Right lobe of liver (tissue), 4 donors: ENCODE measurements at regions not wholly inside any gene's neighbourhood (a gene's known extent, or its start where the extent isn't known, plus 50 kb on each side); places are given as distances from the start of the nearest gene placed in this dataset.

Source experiments
- POLR2A ChIP-seq: fragments of 450-650 bp; IDR thresholded peaks from one replicate; pipeline ENCODE4 v1.6.1; 2017; ENCODE audit warnings: antibody characterized with exemption, mild to moderate bottlenecking
- TF ChIP-seq, protein P1 (sequence below), 4 donors: fragments of 200-600 bp in 3 of 4; fragments of 450-650 bp in 1 of 4; IDR thresholded peaks; one replicate each; pipeline versions ENCODE4 v1.5.1 to v1.8.0; 2016 to 2022; ENCODE audit warnings: antibody characterized with exemption in 4 of 4, mild to moderate bottlenecking in 2 of 4
- donor health status: DM: no; HTN: no; CAD: no.
- donor health status: DM: no; HTN: no; CAD: no.
- donor health status: DM: no; HTN: yes; CAD: no.

DNA sequence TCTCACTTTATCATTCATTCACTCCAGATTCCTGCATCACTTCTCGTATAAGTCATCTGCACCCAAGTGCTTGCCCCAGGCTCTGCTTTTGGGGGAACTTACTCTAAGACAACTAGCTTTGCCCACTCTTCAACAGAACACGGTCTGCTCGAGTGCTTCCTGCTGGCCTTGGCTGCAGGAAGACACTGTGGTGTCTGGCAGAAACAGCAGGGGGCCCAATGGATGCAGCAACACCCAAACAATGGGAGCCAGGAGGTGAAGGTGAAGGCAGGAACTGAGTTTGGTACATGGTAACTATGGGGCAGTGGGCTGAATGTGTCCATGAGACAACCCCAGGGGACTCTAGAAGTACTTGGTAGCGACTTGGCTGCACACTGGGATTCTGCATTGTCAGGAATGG is 344.0 kb downstream of the REEP3 start:
- TF ChIP-seq, protein P1, sequence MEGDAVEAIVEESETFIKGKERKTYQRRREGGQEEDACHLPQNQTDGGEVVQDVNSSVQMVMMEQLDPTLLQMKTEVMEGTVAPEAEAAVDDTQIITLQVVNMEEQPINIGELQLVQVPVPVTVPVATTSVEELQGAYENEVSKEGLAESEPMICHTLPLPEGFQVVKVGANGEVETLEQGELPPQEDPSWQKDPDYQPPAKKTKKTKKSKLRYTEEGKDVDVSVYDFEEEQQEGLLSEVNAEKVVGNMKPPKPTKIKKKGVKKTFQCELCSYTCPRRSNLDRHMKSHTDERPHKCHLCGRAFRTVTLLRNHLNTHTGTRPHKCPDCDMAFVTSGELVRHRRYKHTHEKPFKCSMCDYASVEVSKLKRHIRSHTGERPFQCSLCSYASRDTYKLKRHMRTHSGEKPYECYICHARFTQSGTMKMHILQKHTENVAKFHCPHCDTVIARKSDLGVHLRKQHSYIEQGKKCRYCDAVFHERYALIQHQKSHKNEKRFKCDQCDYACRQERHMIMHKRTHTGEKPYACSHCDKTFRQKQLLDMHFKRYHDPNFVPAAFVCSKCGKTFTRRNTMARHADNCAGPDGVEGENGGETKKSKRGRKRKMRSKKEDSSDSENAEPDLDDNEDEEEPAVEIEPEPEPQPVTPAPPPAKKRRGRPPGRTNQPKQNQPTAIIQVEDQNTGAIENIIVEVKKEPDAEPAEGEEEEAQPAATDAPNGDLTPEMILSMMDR (IDR thresholded peaks at IDR 0.05), result no peak
- no peak for TF ChIP-seq POLR2A
